Trophoblast cell (in vitro differentiated cells and primary cell): ENCODE measurements at regions not wholly inside any gene's neighbourhood (a gene's known extent, or its start where the extent isn't known, plus 50 kb on each side); places are given as distances from the start of the nearest gene placed in this dataset.

ENCODE experiments used
- DNase-seq, 2 donors: peaks; one replicate each; pipeline ENCODE4 v3.0.0-alpha.2; 2016
- H2AFZ ChIP-seq: 2 replicates; pipeline ENCODE4 v1.6.1; 2013; ENCODE audit warnings: low read length, moderate library complexity, mild to moderate bottlenecking; ENCODE audit not compliant: insufficient read depth, poor library complexity
- H2AK5ac ChIP-seq: 2 replicates; pipeline ENCODE4 v1.6.1; 2013; ENCODE audit warnings: mild to moderate bottlenecking, low read length
- H2BK120ac ChIP-seq: 2 replicates; pipeline ENCODE4 v1.6.1; 2013; ENCODE audit warnings: low read length, mild to moderate bottlenecking, moderate library complexity; ENCODE audit not compliant: insufficient read depth, poor library complexity
- H2BK12ac ChIP-seq: 2 replicates; pipeline ENCODE4 v1.6.1; 2013; ENCODE audit warnings: mild to moderate bottlenecking, low read length, moderate library complexity
- H2BK5ac ChIP-seq: 2 replicates; pipeline ENCODE4 v1.6.1; 2013; ENCODE audit warnings: low read length, low read depth, moderate library complexity, mild to moderate bottlenecking; ENCODE audit not compliant: poor library complexity
- H3K14ac ChIP-seq: 2 replicates; pipeline ENCODE4 v1.6.1; 2013; ENCODE audit warnings: mild to moderate bottlenecking, low read length
- H3K18ac ChIP-seq: 2 replicates; pipeline ENCODE4 v1.6.1; 2013; ENCODE audit warnings: mild to moderate bottlenecking, low read length
- H3K23ac ChIP-seq: 2 replicates; pipeline ENCODE4 v1.6.1; 2013; ENCODE audit warnings: low read length
- H3K27ac ChIP-seq: 2 replicates; pipeline ENCODE4 v1.5.1; 2013; ENCODE audit warnings: low read depth, mild to moderate bottlenecking, inconsistent platforms, low read length, moderate library complexity
- H3K27me3 ChIP-seq: 2 replicates; pipeline ENCODE4 v1.6.1; 2013; ENCODE audit warnings: inconsistent platforms, mild to moderate bottlenecking, low read length, moderate library complexity; ENCODE audit not compliant: insufficient read depth
- H3K36me3 ChIP-seq, 2 experiments: 1 replicate in 1 of 2; 2 replicates in 1 of 2; pipeline ENCODE4 v1.6.1; 2013; ENCODE audit warnings: low read length in 2 of 2, mild to moderate bottlenecking in 2 of 2, moderate library complexity in 1 of 2; ENCODE audit not compliant: insufficient read depth in 2 of 2, control insufficient read depth in 1 of 2
- H3K4ac ChIP-seq: 2 replicates; pipeline ENCODE4 v1.6.1; 2013; ENCODE audit warnings: low read depth, mild to moderate bottlenecking, low read length, moderate library complexity
- H3K4me1 ChIP-seq, 2 experiments: 1 replicate in 1 of 2; 2 replicates in 1 of 2; pipeline ENCODE4 v1.6.1; 2013; ENCODE audit warnings: low read length in 2 of 2, mild to moderate bottlenecking in 2 of 2, moderate library complexity in 1 of 2; ENCODE audit not compliant: insufficient read depth in 2 of 2, control insufficient read depth in 1 of 2
- H3K4me2 ChIP-seq: 2 replicates; pipeline ENCODE4 v1.6.1; 2013; ENCODE audit warnings: inconsistent platforms, mild to moderate bottlenecking, low read length, moderate library complexity
- H3K4me3 ChIP-seq: 2 replicates; pipeline ENCODE4 v1.5.1; 2013; ENCODE audit warnings: mild to moderate bottlenecking, low read depth, low read length, inconsistent platforms
- H3K79me1 ChIP-seq: one replicate; pipeline ENCODE4 v1.6.1; 2013; ENCODE audit warnings: low read length
- H3K79me2 ChIP-seq: 2 replicates; pipeline ENCODE4 v1.6.1; 2013; ENCODE audit warnings: low read length, mild to moderate bottlenecking; ENCODE audit not compliant: control insufficient read depth, insufficient read depth, poor library complexity
- H3K9ac ChIP-seq: 2 replicates; pipeline ENCODE4 v1.6.1; 2013; ENCODE audit warnings: mild to moderate bottlenecking, low read length
- H3K9me3 ChIP-seq: 2 replicates; pipeline ENCODE4 v1.6.1; 2013; ENCODE audit warnings: low read depth, mild to moderate bottlenecking, control low read depth, inconsistent platforms, low read length; ENCODE audit not compliant: insufficient read depth
- H4K12ac ChIP-seq: 2 replicates; pipeline ENCODE4 v1.6.1; 2013; ENCODE audit warnings: low read depth, mild to moderate bottlenecking, low read length, moderate library complexity
- H4K8ac ChIP-seq: 2 replicates; pipeline ENCODE4 v1.6.1; 2013; ENCODE audit warnings: low read depth, mild to moderate bottlenecking, low read length, moderate library complexity
- H4K91ac ChIP-seq: one replicate; pipeline ENCODE4 v1.6.1; 2013; ENCODE audit warnings: low read depth, mild to moderate bottlenecking, low read length, moderate library complexity
- WGBS: extraction: QIAGEN DNeasy Blood & Tissue Kit; methylation state at CpG from one replicate; pipeline ENCODE4 v1.1.7; 2013; ENCODE audit warnings: missing lambda C conversion rate; ENCODE audit not compliant: insufficient read length, insufficient coverage; ENCODE audit errors: extremely low coverage; 5-methylcytosine and 5-hydroxymethylcytosine counted together

- H2BK12ac ChIP-seq: no peak overlapping the region
These were observed 322.1 kb downstream of the MED10 start for GRCh38 chr5:6056280-6056679.

GRCh38 chr5:6049662-6050061 lies 328.7 kb downstream of the MED10 start:
- no peak overlapping the region for H2BK12ac ChIP-seq
- H3K9me3 ChIP-seq: no peaks in the 10 kb centered on the region
- H3K14ac ChIP-seq: no peak overlapping the region
- no peak overlapping the region for H4K8ac ChIP-seq
- H2BK120ac ChIP-seq: no peak overlapping the region
- no peaks in the 10 kb centered on the region for H3K27me3 ChIP-seq
- H3K79me2 ChIP-seq: no peaks in the 10 kb centered on the region
- no peak overlapping the region for H3K4me3 ChIP-seq
- H3K79me1 ChIP-seq: no peaks in the 10 kb centered on the region
- H2AFZ ChIP-seq: no peak overlapping the region
- H3K4me2 ChIP-seq: no peak overlapping the region
- H2BK5ac ChIP-seq: no peak overlapping the region
- WGBS: no CpG with 5 or more reads among the region's 4 CpGs
- H2AK5ac ChIP-seq: no peak overlapping the region
- no peak overlapping the region for H3K18ac ChIP-seq
- no peak overlapping the region for H3K4ac ChIP-seq
- no peak overlapping the region for H3K27ac ChIP-seq
- no peak overlapping the region for H3K23ac ChIP-seq
- no peak overlapping the region for H3K9ac ChIP-seq
- H3K36me3 ChIP-seq: no peaks in the 10 kb centered on the region
- no peaks in the 10 kb centered on the region for H3K4me1 ChIP-seq
- no peak for DNase-seq
- no peak overlapping the region for H4K12ac ChIP-seq
- H4K91ac ChIP-seq: no peak overlapping the region

More at GRCh38 chr5:6056280-6056679, 322.1 kb downstream of the MED10 start:
- Histone ChIP-seq H3K9me3 (no peaks in the 10 kb centered on the region), H3K14ac (no peak overlapping the region), H3K4ac (no peak overlapping the region), H2AFZ (no peak overlapping the region), H3K4me2 (no peak overlapping the region), H3K27ac (no peak overlapping the region), H4K91ac (no peak overlapping the region), H2BK120ac (no peak overlapping the region), H3K36me3 (no peaks in the 10 kb centered on the region), H3K4me3 (no peak overlapping the region), H3K18ac (no peak overlapping the region), H4K8ac (no peak overlapping the region), H4K12ac (no peak overlapping the region), H3K79me2 (no peaks in the 10 kb centered on the region), H3K79me1 (no peaks in the 10 kb centered on the region), H3K4me1 (no peaks in the 10 kb centered on the region), H3K27me3 (no peaks in the 10 kb centered on the region), H3K9ac (no peak overlapping the region), H2AK5ac (no peak overlapping the region), H2BK5ac (no peak overlapping the region), H3K23ac (no peak overlapping the region)
- no peak for DNase-seq
- WGBS: no CpG with 5 or more reads among the region's 4 CpGs

- peak; percentile 26 to 66 for DNase-seq
- H4K8ac ChIP-seq: no peak overlapping the region
- H2AFZ ChIP-seq: no peak overlapping the region
- H3K4ac ChIP-seq: no peak overlapping the region
- no peak overlapping the region for H3K14ac ChIP-seq
- no peak overlapping the region for H3K9ac ChIP-seq
- no peak overlapping the region for H3K27ac ChIP-seq
- H3K4me1 ChIP-seq: no peaks in the 10 kb centered on the region
- H3K79me2 ChIP-seq: no peaks in the 10 kb centered on the region
- H3K23ac ChIP-seq: no peak overlapping the region
- H4K91ac ChIP-seq: no peak overlapping the region
- no peak overlapping the region for H2BK5ac ChIP-seq
- H3K4me2 ChIP-seq: no peak overlapping the region
- no peak overlapping the region for H2AK5ac ChIP-seq
- no CpG with 5 or more reads among the region's 2 CpGs for WGBS
- no peak overlapping the region for H2BK12ac ChIP-seq
- H3K27me3 ChIP-seq: no peaks in the 10 kb centered on the region
- no peaks in the 10 kb centered on the region for H3K36me3 ChIP-seq
- no peak overlapping the region for H2BK120ac ChIP-seq
- H3K79me1 ChIP-seq: no peaks in the 10 kb centered on the region
- H3K18ac ChIP-seq: no peak overlapping the region
- no peak overlapping the region for H4K12ac ChIP-seq
- H3K4me3 ChIP-seq: no peak overlapping the region
- H3K9me3 ChIP-seq: no peaks in the 10 kb centered on the region
These were observed 329.6 kb downstream of the MED10 start for GRCh38 chr5:6048746-6049145.

DNA sequence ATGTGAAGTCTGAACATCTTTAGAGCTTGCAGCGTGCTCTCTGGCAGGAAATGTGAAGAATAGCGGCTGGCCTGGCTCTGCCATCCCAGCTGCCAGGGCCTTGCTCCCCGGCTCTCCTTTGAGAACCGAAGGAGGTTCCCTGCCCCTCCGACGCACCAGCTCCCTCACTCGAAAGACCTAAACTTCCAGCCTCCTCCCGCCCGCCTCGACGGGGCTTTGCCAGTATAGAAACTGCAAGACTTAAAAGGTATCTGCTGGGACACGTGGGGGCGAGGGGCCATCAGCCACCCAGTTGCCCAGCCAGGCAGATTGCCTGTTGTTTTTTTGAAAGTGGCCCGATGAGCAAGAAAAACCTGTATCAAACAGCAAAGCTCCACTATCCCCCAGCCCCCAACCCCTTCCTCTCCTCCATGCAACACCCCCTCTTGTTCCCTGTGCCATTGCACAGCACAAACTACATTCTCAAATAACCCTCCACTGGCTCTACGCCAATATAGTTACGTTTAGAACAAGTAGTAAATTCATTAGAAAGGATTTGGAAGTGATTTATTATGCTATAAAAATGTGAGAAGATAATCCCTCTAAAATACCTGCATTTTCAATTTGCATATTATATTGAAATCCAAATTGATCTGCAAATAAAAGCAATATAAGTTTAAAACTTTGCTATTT lies 331.9 kb downstream of the MED10 start:
- Histone ChIP-seq H3K79me1 (no peaks in the 10 kb centered on the region), H3K18ac (no peak overlapping the region), H3K79me2 (no peaks in the 10 kb centered on the region), H4K8ac (no peak overlapping the region), H3K27me3 (no peaks in the 10 kb centered on the region), H3K4me3 (no peak overlapping the region), H3K27ac (no peak overlapping the region), H4K12ac (no peak overlapping the region), H2AFZ (no peak overlapping the region), H4K91ac (no peak overlapping the region), H3K4me1 (no peaks in the 10 kb centered on the region), H2BK5ac (no peak overlapping the region), H3K9ac (no peak overlapping the region), H3K36me3 (no peaks in the 10 kb centered on the region), H3K23ac (no peak overlapping the region), H3K4ac (no peak overlapping the region), H3K4me2 (no peak overlapping the region), H3K9me3 (no peaks in the 10 kb centered on the region), H2BK120ac (no peak overlapping the region), H3K14ac (no peak overlapping the region), H2BK12ac (no peak overlapping the region), H2AK5ac (no peak overlapping the region)
- no CpG with 5 or more reads among the region's 16 CpGs for WGBS
- no peak for DNase-seq
